ENCODE measurements at regions not wholly inside any gene's neighbourhood (a gene's known extent, or its start where the extent isn't known, plus 50 kb on each side); places are given as distances from the start of the nearest gene placed in this dataset.

GRCh38 chr3:105062853-105063252, 303.9 kb upstream of the ALCAM start:
- Histone ChIP-seq H3K27me3 (no peaks in the 10 kb centered on the region), H3K9me3 (no peaks in the 10 kb centered on the region), H3K27ac (no peak overlapping the region), H3K4me1 (no peaks in the 10 kb centered on the region), H3K4me3 (no peak overlapping the region), H3K36me3 (no peaks in the 10 kb centered on the region)
- intact Hi-C loops (cut with DNase I; ENCODE audit: low total_unique reads): no loop called here
- TF ChIP-seq CTCF (IDR thresholded peaks at IDR 0.05): no peak
- DNase-seq: no peak

GRCh38 chr3:105065895-105066839, 300.5 kb upstream of the ALCAM start:
- no peak for TF ChIP-seq POLR2A (IDR thresholded peaks at IDR 0.05)
- no peaks in the 10 kb centered on the region for H3K9me3 ChIP-seq
- intact Hi-C loops (cut with DNase I; ENCODE audit: low total_unique reads): no loop called here
- H3K4me3 ChIP-seq: no peak overlapping the region
- DNase-seq: no peak
- no peaks in the 10 kb centered on the region for H3K36me3 ChIP-seq
- H3K27me3 ChIP-seq: no peaks in the 10 kb centered on the region
- no peaks in the 10 kb centered on the region for H3K4me1 ChIP-seq
- H3K27ac ChIP-seq: no peak overlapping the region

DNA sequence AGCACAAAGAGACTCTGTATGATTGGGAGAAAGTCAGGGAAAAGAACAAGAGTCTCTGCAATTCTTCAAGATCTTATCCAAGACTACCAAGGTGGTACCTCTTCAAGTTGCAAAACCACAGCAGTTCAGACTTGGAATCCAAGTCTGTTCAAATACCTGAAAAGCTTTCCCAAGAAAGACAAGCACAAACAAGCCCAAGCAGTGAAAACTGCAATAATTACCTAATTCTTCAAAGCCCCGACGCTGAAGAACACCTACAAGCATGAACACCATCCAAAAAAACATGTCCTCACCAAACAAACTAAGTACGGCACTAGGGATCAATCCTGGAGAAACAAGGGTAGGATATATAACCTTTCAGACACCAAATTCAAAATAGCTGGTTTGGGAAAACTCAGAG, 299.3 kb upstream of the ALCAM start:
- DNase-seq: no peak
- no peaks in the 10 kb centered on the region for H3K9me3 ChIP-seq
- intact Hi-C loops (cut with DNase I; ENCODE audit: low total_unique reads): no loop called here
- H3K27me3 ChIP-seq: no peaks in the 10 kb centered on the region
- H3K36me3 ChIP-seq: no peaks in the 10 kb centered on the region
- no peak overlapping the region for H3K27ac ChIP-seq
- H3K4me1 ChIP-seq: no peaks in the 10 kb centered on the region
- TF ChIP-seq POLR2A (IDR thresholded peaks at IDR 0.05) (no peak), CTCF (IDR thresholded peaks at IDR 0.05) (no peak)
- H3K4me3 ChIP-seq: no peak overlapping the region

GRCh38 chr3:105077060-105077822, 289.5 kb upstream of the ALCAM start:
- Histone ChIP-seq H3K27me3 (no peaks in the 10 kb centered on the region), H3K36me3 (no peaks in the 10 kb centered on the region), H3K27ac (no peak overlapping the region), H3K9me3 (no peaks in the 10 kb centered on the region), H3K4me1 (no peaks in the 10 kb centered on the region), H3K4me3 (no peak overlapping the region)
- intact Hi-C loops (cut with DNase I; ENCODE audit: low total_unique reads): no loop called here
- TF ChIP-seq POLR2A (IDR thresholded peaks at IDR 0.05) (no peak), CTCF (IDR thresholded peaks at IDR 0.05) (no peak)
- DNase-seq: no peak

- TF ChIP-seq CTCF (IDR thresholded peaks at IDR 0.05) (no peak), POLR2A (IDR thresholded peaks at IDR 0.05) (no peak)
- H3K4me1 ChIP-seq: no peaks in the 10 kb centered on the region
- intact Hi-C loops (cut with DNase I; ENCODE audit: low total_unique reads): no loop called here
- H3K27ac ChIP-seq: no peak overlapping the region
- H3K4me3 ChIP-seq: no peak overlapping the region
- no peaks in the 10 kb centered on the region for H3K36me3 ChIP-seq
- DNase-seq: no peak
- H3K27me3 ChIP-seq: no peaks in the 10 kb centered on the region
- H3K9me3 ChIP-seq: no peaks in the 10 kb centered on the region
These were observed 282.8 kb upstream of the ALCAM start for GRCh38 chr3:105083945-105084344.
